A673 (cell line): ENCODE measurements at regions not wholly inside any gene's neighbourhood (a gene's known extent, or its start where the extent isn't known, plus 50 kb on each side); places are given as distances from the start of the nearest gene placed in this dataset.

Experiments used
- EZH2 ChIP-seq: fragments of 200-600 bp; sonication (generic); IDR thresholded peaks from 2 replicates; pipeline ENCODE4 v1.6.1; 2017; ENCODE audit warnings: borderline replicate concordance, low read depth, mild to moderate bottlenecking, mixed read lengths, antibody characterized with exemption, low read length; ENCODE audit not compliant: poor library complexity, severe bottlenecking
- TF ChIP-seq, protein P1 (sequence below): fragments of 300-800, 200-600 bp; sonication (generic); conservative IDR thresholded peaks from 2 replicates; pipeline ENCODE4 v1.5.1; 2017; ENCODE audit warnings: low read depth, mild to moderate bottlenecking, antibody characterized with exemption, low read length, moderate library complexity, mixed read lengths

- TF ChIP-seq EZH2, result no peak
- TF ChIP-seq, protein P1, sequence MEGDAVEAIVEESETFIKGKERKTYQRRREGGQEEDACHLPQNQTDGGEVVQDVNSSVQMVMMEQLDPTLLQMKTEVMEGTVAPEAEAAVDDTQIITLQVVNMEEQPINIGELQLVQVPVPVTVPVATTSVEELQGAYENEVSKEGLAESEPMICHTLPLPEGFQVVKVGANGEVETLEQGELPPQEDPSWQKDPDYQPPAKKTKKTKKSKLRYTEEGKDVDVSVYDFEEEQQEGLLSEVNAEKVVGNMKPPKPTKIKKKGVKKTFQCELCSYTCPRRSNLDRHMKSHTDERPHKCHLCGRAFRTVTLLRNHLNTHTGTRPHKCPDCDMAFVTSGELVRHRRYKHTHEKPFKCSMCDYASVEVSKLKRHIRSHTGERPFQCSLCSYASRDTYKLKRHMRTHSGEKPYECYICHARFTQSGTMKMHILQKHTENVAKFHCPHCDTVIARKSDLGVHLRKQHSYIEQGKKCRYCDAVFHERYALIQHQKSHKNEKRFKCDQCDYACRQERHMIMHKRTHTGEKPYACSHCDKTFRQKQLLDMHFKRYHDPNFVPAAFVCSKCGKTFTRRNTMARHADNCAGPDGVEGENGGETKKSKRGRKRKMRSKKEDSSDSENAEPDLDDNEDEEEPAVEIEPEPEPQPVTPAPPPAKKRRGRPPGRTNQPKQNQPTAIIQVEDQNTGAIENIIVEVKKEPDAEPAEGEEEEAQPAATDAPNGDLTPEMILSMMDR, result no peak
Measured at GRCh38 chr10:22770270-22770669, 55.9 kb upstream of the PIP4K2A start.
